NCI-H446 (cell line): ENCODE measurements at regions not wholly inside any gene's neighbourhood (a gene's known extent, or its start where the extent isn't known, plus 50 kb on each side); places are given as distances from the start of the nearest gene placed in this dataset.

Experiments used
- DNase-seq, 2 experiments: peaks; one replicate each; lab custom pipeline; 2025; lab: John Stamatoyannopoulos, UW

DNA sequence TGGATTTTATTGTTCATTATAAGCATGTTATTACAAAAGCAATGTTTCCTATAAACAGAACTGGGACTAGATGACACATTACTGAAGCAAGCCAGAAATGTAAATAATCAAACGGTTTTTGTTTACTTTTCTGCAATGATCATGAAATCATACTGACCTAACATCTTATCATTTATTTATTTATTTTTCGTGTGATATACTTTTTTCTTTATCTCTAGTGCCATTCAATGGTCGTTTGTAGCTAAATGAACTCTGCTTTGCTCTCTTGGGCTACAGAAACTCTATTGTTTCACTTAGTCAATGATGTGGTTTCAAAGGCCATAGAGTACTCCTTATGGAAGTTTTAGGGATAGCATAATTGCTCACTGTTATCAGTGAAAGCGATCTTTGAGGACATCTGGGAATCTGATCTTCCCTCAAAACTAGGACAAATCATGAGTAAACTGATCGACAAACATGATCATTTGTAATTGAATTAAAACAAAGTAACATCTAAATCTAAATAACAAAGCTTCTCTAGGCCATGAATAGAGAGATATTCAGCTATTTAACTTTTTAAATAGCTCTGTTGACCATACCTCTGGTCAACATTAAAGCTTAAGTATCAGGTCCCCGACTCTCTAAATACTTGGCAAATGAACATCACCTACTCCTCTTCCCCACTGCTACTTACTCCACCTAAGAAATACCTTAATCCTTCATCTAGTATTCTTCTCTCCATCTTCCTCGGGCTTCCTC, 933.4 kb downstream of the TFAP2A start:
- DNase-seq: no peak

DNA sequence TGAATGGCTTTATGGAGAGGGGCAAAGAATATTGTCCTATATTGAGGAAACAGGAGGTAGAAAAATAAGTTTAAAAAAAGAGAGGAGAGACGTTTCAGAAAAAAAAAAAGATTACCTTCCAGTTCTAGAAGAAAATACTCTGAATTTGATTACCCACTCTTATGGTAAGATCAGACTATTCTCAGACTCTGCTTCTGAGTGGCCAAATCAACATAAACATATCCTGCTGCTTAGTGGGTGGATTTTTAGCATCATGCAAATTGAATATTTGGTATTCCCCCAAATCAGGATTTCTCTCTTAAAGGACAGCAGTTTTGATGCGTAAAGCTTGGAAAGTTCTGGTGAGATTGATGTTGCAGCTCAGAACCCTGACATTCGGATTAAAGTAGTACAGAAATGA, 946.6 kb downstream of the TFAP2A start:
- DNase-seq: no peak

DNA sequence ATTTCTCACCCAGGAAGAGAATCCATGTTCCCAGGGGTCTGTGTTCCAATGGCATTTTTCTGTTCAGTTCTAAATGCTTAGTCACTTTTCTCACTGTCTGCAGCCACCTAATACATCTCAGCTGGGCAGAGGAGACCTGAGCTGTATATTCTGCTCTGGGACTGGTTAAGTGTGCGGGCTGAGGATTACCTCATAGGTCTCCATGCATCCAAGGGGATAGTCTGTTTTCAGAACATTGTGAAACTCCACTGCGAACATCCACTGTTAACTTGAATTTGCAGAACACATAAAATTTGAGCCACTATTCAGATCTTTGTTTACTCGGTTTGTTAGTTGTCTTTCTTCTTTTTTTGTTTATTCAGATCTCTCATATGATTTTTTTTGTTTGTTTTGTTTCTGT, 947.1 kb downstream of the TFAP2A start:
- DNase-seq: no peak

DNA sequence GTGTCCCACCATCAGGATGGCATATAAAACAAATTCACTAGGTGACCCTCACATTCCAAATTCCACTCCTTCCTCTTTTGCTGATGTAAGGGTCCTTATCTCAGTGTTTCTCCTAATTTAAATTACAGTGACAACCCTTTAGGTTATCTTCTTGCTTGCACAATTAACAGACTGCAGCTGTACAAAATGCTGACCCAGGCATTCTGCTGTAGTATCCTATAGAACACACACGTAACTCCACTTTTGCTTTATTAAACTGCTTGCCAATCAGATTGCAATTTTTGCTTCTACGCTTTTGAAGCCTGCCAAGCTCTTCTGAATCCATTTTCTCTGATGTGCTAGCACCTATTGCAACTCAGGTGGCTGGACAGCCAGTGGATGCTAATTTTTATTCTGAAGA, 950.3 kb downstream of the TFAP2A start:
- no peak for DNase-seq

DNA sequence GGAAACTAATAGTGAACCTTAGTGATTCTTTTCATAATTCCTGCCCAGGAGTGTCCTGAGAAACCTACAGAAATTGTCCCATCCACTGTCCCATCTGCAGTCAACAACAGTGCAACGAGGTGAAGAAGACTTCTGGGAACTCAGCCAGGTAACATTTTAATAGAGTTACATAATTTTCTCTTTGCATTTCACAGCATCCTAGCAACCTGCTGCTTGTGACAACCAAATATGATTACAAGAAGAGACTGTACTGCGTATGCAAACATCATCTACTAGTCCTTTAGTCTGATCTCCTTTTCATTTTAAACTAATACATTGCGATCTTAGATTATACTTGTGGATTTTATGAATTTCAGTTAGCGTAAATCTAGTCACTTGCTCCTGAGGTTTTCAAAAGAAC, 951.6 kb downstream of the TFAP2A start:
- DNase-seq: no peak

DNA sequence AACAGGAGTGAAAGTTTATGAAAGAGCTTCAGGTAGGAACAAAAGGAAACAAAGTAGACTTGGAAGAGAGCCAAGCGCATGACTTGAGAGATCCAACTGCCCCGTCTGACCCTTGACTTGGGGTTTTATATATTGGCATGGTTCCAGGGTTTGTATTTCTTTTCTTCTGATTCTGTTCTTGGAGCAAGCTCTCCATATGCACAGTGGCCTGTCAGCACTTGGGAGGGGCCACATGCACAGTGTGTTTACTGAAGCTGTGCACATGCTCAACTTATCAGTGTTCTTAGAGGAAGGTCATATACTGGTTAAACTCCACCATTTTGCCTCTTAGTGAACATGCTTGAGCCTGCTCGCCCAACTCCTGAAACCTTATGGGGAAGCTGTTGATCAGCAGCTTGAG, 953.7 kb downstream of the TFAP2A start:
- no peak for DNase-seq

DNA sequence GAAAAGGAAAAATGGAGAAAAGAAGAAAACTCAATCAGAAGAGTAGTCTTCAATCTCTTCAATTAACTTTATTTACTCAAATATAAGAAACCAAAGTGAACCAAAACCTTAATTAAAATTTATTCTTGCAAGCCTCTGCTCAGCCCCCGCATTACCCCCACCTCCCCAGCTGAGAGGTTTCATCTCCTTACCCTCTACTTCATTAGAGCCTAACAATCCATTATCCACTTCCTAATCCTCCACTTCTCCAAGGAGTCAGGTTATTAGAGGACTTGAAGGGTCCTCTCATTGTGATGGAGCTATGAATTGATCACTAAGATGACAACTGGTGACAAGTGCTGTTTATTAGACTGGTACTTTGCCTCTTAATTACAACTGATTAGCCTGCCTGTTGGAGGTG, 956.5 kb downstream of the TFAP2A start:
- no peak for DNase-seq

DNA sequence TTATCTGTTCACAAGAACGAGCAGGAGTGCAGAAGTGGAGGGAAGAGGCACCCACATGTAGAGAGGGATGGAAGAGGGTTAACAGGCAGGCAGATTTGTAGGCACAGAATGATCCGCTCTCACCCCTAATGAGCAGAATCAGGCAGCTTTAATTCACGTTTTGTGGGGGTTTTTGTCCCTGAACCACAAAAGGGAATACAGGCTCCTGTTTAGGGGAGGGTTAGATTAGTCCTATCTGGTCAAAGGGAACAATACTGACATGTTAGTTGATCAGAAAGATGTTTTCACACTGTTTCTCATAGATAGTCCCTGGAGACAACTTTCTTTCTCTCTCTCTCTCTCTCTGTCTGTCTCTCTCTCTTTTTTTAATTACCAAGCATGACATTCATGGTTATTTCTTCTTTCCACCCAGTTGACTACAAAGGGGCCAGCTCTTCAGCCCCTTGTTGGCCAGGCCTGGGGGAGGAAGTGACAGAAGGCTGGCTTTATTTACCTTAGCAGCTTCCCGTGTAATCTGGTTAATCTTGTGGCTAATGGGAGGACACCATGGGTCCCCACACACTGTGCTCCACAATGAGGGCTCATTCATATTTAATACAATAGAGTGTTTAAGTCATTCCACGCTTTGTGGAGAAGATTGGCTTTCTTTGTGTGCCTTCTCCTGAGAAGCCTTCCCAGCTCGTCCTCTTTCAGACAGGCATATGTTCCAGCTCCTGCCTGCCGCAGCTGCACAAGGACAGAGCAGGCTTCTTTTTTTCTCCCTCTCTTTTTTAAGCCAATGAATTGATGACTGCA, 958.8 kb downstream of the TFAP2A start:
- DNase-seq: no peak

DNA sequence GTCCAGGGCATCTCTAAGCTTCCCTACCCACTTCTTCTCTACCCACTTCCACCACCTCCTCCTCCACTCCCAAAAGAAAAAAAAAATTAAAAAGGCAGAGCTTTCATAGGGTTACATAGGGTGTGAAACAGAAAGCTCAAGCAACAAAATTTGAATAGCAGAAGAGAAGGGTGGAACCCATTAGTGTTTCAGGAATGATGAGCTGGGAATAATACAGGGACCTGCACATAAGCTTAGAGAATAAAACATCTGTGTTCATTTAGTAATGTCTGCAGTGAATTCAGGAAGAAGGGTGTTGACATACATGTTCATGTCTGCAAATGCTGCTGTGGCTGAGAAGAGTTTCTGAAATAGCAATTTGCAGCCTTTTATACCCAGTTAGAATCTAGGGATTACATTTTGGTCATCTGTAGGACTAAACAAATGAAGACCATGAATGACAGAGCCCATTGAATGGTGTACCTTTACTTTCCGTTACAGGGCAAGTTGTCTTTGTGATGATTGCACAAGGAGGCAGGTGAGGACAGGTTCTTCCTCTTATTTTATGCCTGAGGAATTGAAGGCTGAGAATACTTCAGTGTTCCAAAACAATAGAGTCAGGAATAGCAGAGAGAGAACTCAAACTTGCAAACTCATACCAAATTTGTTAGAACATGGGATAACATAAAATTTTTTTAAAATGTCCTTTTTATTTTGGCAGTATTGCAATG, 975.1 kb downstream of the TFAP2A start:
- DNase-seq: no peak

DNA sequence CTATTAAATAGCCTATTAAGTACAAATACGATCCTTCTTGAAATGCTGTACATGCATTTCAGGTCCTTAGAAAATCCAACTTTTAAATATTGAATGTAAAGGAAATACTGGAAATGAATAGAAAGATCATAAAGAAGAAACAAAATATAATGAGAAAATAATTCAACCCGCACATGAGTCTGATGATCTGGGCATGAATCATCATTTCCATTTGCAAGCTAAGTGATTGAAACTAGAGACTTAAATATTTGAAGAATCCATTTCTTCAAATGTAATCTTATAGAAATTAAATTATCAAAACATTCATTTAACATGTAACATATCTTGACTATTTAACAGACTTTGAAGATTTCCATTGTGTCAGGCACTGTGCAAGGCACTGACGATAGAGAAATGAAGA, 977.0 kb downstream of the TFAP2A start:
- no peak for DNase-seq

DNA sequence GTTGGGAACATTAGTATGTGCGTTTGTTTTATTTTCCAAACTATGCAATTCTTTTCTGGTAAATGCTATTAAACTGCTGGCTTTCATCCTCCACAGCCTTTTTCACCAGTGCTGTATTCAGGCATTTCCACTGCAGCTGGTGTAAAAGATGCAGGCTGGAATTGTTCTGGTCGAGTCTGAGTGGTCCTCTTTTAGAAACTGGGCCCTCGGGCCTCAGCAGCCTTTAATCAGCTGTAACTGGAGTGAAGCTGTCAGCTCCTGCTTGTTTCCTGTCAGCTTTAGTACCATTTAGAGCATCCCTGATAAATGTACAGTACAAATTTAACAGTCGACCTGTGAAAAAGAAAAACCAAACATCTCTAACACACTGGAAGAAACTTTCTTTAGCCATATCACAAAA, 979.6 kb downstream of the TFAP2A start:
- DNase-seq: no peak

DNA sequence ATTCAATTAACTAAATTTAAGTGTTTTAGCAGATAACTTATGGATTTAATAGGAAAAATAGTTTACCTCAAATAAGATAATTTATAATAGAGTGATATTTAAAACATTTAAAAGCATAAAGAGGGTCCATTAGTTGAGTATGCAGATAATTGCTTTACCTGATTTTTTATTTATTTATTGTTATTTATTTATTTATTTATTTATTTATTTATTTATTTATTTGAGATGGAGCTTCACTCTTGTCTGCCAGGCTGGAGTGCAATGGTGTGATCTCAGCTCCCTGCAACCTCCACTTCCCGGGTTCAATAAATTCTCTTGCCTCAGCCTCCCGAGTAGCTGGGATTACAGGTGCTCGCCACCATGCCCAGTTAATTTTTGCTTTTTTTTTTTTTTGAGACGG, 982.9 kb downstream of the TFAP2A start:
- DNase-seq: no peak

DNA sequence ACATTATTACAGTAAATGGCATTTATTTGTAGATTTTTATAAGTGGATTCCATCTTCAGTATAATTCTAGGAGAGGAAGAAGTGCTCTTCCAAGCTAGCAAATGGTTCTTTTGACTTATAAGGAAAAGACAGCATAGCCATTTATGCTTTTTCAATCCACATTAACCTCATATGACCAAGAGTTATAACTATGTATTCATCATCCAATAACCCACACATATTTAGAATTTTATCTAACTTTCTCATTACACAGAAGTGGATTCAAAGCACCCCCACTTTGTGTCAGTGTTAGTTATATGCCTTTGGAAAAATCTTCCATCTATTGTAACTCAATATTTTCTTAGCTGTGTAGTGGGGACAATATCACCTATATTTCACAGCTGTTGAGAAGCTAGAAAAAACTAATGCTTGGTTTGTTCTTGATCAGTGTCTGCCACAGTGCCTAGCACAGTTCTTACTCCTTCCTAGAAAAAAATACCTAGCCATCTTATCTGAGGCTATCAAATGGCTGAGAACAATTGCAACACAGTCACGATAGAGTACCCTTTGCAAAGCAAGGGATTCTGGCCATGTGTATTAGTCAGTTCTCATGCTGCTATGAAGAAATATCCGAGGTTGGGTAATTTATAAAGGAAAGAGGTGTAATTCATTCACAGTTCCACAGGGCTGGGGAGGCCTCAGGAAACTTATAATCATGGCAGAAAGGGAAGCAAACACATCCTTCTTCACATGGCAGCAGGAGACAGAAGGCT, 986.3 kb downstream of the TFAP2A start:
- DNase-seq: no peak

DNA sequence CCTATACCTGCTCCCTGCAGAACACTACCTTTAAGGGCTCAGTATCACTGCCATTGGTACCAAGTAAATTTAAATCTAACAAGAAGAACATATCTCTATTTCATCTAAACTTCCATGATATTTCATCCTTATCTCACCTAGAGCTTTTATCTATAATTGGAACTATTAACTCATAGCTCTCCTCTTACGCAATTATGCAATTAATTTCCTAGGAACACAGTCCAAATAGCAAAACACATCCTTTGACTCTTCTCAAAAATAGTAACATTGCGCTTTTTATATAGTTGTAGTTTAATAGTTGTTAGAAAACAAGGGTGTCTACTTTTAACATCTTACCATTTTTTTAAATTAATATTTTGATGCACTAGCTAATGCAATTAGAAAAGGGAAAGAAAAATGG, 986.8 kb upstream of the SLC35B3 start:
- DNase-seq: no peak

DNA sequence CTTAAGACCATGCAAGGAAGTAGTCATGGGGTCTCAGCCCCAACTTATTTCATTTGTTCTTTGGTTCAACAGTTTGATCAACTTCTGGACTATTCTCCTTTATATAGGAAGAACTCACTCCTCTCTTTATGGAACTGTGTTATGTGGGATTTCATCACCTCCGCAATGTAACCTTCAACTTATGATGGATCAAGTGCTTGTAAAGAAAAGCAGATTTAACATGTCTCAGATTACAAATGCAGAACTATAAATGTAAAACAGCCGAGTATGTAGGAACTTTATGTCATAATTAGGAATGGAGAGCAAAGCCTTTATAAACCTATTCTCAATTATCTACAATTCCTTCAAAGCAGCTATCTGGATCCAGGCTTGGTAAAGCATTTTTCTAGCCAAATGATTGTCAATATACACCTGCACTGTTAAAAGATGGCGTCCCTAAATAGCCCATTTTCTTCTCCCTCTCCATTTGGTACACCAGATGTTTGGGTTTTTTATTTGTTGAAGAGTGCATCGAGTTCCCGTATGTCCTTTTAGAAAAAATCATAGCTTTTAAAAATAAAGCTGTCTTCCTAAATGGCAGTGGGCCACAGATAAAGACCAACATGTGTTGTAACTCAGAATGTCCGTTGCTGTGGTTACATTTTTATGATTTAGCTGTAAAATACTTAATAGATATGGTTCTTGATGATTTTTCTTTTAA, 985.1 kb upstream of the SLC35B3 start:
- DNase-seq: no peak

DNA sequence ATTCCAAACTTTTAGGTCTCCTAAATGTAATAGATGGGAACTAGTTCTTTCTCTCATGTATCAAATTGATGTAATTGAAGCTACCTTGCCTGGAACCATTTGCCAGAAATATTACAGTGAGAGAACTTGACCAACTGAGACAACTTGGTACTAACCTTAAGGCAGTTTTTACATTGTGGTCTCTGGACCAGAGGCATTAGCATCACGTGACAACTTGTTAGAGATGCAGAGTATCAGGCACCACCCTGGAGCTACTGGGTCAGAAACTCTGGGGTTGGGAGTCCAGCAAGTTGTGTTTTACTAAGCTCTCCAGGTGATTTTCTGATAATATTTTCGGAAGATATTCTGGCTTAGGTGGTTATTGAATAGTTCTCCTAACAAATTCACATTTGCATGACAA, 982.1 kb upstream of the SLC35B3 start:
- no peak for DNase-seq

DNA sequence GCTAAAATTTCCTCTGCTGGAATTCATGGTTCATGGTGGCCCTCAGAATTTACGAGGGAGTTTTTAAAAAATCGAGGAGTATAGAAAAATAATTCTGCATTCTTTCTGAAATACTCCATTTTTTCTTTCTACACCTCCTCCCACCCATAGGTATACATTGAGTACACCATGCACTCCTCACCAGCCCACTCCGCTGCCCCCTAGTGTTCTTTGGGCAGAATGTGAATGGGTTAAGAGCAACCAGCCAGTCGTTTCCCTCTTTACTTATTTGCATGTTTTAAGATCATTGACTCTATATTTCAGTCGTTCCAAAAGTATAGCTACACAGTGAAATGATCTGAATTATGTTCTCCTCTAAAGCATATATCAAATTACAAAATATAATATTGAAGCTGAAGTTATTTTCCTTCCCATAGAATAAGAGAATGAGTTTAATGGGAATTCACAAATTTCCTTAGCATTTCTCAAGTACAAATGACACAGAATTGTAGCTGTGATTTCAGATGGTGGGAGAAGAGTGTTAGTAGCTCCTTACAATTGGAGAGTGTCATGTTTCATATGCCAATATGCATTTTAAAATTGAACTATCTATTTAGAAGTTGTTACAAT, 977.7 kb upstream of the SLC35B3 start:
- no peak for DNase-seq

DNA sequence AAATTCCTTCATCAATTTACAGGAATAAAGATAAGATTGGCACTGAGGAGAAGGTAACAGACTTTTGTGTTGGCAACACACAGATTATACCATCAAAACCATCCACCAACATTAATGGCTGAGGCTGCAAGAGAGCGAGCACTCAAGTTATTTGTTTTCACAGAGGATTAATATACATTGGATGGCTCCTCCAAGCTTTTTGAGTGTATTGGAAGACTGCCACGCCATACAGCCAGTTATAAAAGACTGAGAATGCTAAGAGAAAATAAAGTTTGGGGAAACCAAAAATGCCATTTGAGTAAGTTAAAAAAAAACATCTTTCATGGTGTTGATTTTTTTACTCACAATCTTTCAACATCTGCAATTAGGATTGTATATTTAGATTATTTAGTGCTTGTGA, 973.8 kb upstream of the SLC35B3 start:
- DNase-seq: no peak

DNA sequence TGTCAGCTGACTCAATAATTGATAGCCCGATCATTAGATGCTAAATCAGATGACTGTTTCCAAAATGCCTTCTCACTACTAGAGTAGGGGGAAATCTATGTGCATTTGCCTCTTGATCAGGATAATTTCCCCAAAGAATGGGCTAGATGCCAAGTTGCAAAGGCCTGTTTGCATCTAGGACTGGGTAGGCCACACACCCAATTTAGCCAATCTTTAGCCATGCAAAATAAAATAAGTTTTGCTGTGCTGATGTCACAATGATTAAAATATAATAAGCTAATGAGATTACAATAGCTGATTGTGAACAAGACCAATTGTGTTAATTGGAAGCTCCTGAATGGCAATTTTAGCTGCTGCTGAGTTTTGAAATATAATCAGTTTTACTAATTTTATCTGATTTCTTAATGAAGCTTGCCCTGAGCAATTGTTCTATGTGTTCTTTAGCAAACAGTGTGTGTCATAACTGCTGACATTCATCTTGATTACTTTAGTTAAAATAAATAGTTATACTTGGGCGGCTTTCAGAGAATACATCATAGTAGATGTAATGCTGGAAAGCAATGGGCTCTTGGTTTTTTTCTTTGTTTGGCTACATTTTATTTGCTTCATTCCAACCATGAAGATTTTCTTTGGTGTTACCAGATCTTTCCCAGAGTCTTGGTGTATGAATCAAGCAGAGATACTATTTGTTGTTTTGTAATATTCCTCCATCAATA, 973.2 kb upstream of the SLC35B3 start:
- DNase-seq: no peak

DNA sequence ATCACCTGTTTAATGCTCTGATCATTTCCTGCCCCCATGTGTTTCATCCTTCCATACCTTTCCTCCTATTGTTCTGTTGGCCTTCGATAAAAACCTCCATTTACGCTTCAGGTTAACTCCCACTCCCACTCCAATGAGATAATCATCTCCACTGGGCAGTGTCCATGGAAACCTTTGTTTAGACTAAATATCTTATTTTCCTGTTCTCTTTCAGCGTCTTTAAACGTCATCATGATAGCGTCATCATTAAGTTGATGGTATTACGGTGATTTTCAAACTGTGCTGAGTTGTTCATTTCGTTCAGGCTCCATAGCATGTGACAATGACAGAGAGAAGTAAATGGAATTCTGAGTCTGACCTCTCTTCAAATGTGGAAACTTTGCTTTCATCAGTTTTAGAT, 970.5 kb upstream of the SLC35B3 start:
- no peak for DNase-seq

DNA sequence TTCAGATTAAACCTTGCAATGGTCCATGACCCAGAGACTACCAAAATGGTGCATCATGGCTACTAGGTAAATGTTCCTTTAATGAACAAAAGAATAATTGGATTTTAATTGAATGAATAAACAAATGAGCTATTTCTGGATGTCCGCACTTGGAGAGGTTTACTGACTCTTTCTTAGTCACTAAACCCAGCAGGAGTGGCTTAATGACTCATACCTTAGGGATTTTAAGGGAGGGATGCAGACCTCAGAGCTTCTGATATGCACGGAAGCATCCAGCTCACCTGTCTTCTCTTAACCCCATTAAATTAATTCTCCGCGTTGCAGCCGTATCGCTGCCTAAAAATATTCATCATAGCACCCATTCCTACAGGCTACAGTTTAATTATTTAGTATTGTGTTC, 970.0 kb upstream of the SLC35B3 start:
- no peak for DNase-seq
